GM10248 (cell line): ENCODE measurements at regions not wholly inside any gene's neighbourhood (a gene's known extent, or its start where the extent isn't known, plus 50 kb on each side); places are given as distances from the start of the nearest gene placed in this dataset.

Experiments used
- CTCF ChIA-PET: fragments of 300-600 bp; sonication (Branson Sonifier 250); formaldehyde crosslinking; extraction: SDS; loops from one replicate; lab custom pipeline; 2021; ENCODE audit warnings: antibody characterized with exemption; lab: Yijun Ruan, JAX
- POLR2A ChIA-PET: fragments of 350-650 bp; sonication (Branson Sonifier 250); formaldehyde crosslinking; extraction: SDS; loops from one replicate; lab custom pipeline; 2020; ENCODE audit warnings: antibody characterized with exemption; lab: Yijun Ruan, JAX
- DNase-seq: peaks from one replicate; pipeline ENCODE4 v3.0.0; 2012; ENCODE audit errors: extremely low spot score
- TF ChIP-seq, protein P1 (sequence below): IDR thresholded peaks from 2 replicates; pipeline ENCODE4 v1.5.1; 2012; ENCODE audit warnings: mild to moderate bottlenecking, low read depth; ENCODE audit errors: extremely low read depth, missing control alignments, control extremely low read depth

DNA sequence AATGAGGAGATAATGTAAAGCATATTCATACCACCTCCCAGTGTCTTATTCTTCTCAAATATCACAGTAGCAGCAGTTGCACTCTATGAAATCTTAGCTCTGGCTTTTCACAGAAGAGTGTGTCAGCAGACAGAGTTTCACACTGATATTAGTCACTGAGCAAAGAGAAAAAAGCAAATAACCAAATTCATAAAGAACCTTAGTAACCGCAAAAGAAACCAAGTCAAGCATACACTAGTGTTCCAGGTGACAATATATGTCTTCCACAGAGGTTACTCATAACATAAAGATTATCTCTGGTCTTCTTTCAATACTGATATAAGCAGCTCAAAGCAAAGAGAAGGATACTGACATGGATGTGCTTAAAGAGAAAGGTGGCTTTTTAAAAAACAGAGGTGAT is 181.7 kb upstream of the EDNRA start:
- DNase-seq, result no peak
- ChIA-PET CTCF (interaction anchor here (0.9 kb wide), 1 partner anchor 10 kb away, joined by 3 read pairs; no protein-coding TSS in a partner anchor), POLR2A (no interaction called here)
- TF ChIP-seq, protein P1, sequence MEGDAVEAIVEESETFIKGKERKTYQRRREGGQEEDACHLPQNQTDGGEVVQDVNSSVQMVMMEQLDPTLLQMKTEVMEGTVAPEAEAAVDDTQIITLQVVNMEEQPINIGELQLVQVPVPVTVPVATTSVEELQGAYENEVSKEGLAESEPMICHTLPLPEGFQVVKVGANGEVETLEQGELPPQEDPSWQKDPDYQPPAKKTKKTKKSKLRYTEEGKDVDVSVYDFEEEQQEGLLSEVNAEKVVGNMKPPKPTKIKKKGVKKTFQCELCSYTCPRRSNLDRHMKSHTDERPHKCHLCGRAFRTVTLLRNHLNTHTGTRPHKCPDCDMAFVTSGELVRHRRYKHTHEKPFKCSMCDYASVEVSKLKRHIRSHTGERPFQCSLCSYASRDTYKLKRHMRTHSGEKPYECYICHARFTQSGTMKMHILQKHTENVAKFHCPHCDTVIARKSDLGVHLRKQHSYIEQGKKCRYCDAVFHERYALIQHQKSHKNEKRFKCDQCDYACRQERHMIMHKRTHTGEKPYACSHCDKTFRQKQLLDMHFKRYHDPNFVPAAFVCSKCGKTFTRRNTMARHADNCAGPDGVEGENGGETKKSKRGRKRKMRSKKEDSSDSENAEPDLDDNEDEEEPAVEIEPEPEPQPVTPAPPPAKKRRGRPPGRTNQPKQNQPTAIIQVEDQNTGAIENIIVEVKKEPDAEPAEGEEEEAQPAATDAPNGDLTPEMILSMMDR, result no peak

- ChIA-PET POLR2A (no interaction called here), CTCF (no interaction called here)
- TF ChIP-seq, protein P1, result no peak
- DNase-seq, result no peak
These were observed 177.6 kb upstream of the EDNRA start for GRCh38 chr4:147303174-147303872.

GRCh38 chr4:147303873-147304229 is 177.0 kb upstream of the EDNRA start:
- CTCF ChIA-PET, result no interaction called here

DNA sequence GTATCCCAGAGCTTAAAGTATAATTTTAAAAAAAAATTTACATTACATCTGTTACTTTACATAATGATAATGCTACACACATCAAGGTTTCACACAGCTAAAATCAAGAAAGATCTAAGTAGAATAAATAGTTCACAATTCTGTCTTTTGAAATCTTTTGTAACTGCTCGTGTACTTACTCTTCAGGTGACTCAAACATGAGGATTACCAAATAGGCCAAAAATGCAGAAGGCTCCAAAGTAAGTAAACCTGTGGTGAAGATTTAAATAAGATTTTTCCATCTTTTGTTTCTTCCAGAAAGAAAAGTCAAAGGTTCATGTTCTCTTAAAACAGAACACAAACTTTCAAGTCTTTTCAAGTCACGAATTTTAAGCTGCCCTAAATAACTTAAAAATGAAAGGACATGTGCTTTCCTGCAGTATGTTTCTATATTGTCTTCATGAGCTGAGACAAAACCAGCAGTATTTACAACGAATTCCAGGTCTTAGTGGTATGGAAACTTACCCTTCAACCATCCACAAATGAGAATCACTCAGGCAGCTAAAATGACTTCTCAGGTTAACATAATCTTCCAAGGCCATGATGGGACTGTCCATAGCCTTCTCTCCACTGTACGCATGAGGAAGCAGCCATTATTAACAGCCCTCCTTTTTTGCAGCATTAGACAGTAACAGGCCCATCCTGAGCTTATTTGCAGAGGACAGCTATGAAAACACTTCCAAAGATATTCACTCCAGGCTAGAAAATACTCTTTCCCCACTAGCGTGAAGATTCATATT is 172.8 kb upstream of the EDNRA start:
- ChIA-PET CTCF (interaction anchor here (1.1 kb wide), 1 partner anchor 15 kb away, joined by 3 read pairs; no protein-coding TSS in a partner anchor), POLR2A (no interaction called here)
- no peak for DNase-seq
- TF ChIP-seq, protein P1, result no peak

More at GRCh38 chr4:147303873-147304229, 177.0 kb upstream of the EDNRA start:
- TF ChIP-seq, protein P1, result no peak
- POLR2A ChIA-PET, result no interaction called here
- DNase-seq, result no peak

DNA sequence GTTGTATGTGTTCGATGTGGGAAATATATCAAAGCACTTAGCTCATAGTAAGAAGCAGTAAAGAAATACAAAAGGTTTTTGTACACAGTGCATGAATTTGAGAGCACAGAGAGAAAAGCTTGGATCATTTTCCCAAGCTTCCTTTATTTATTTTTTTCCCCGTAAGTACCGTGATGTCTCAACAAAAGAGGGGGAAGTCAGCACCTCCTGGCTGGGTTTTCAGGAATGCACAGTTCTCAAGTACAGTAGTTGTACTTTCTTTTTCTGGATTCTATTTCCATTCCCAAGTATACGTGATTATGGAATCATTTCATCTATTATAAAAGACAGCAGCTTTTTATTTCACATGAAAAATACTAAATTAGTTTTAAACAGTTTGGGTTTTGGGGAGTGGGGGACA is 171.5 kb upstream of the EDNRA start:
- TF ChIP-seq, protein P1, result no peak
- no peak for DNase-seq
- ChIA-PET CTCF (interaction anchor here (1.0 kb wide), 1 partner anchor 10 kb away, joined by 3 read pairs; no protein-coding TSS in a partner anchor), POLR2A (no interaction called here)

DNA sequence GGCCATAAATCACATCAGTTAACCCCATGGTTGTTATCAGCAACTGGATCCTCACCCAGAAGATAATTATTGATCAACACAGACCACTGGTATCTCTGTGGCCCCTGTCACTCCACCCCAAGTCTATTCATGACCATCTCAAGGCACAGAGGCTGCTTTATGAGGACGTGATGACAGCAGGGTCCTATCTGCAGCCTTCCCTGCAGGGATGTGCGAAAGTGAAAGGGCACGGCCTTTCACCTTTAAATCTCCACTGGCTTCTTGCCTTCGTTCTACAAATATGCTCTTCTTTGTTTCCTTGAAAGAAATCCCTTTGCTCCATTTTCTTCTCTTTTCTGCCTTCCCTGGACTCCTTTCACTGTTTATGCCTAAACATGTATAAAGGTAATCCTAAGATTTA is 170.6 kb upstream of the EDNRA start:
- POLR2A ChIA-PET, result no interaction called here

More for the DNA sequence above, 170.6 kb upstream of the EDNRA start:
- CTCF ChIA-PET, result no interaction called here
- no peak for DNase-seq
- TF ChIP-seq, protein P1, result no peak
